Adrenal gland (tissue), 9 donors: ENCODE measurements at regions not wholly inside any gene's neighbourhood (a gene's known extent, or its start where the extent isn't known, plus 50 kb on each side); places are given as distances from the start of the nearest gene placed in this dataset.

Experiments used
- DNase-seq, 7 donors: peaks; one replicate each; pipeline ENCODE4 v3.0.0-alpha.2; 2019 to 2020
- H3K27ac ChIP-seq, 5 donors: fragments of 200-600 bp; sonication (generic) in 4 of 5; 1 replicate in 3 of 5; 2 replicates in 2 of 5; pipeline versions ENCODE4 v1.5.1 to v1.8.0; 2016 to 2020; ENCODE audit warnings: mild to moderate bottlenecking in 1 of 5
- H3K27me3 ChIP-seq: fragments of 200-600 bp; 2 replicates; pipeline ENCODE4 v1.8.0; 2021
- H3K36me3 ChIP-seq, 2 donors: fragments of 200-600 bp; replicated peaks in 1 of 2; 1 replicate in 1 of 2; 2 replicates in 1 of 2; pipeline versions ENCODE4 v1.5.1 to v1.8.0; 2018 to 2022
- H3K4me1 ChIP-seq, 2 donors: fragments of 200-600 bp; replicated peaks in 1 of 2; 1 replicate in 1 of 2; 2 replicates in 1 of 2; pipeline versions ENCODE4 v1.5.1 to v1.8.0; 2018 to 2021
- H3K4me3 ChIP-seq, 4 donors: fragments of 200-600 bp; sonication (generic) in 3 of 4; one replicate each; pipeline ENCODE4 v1.5.1; 2016 to 2018
- H3K9me3 ChIP-seq, 3 donors: fragments of 200-600 bp; sonication (generic) in 1 of 3; replicated peaks in 1 of 3; 1 replicate in 2 of 3; 2 replicates in 1 of 3; pipeline versions ENCODE4 v1.5.1 to v1.8.0; 2016 to 2021
- POLR2A ChIP-seq, 2 donors: fragments of 450-650 bp; IDR thresholded peaks; one replicate each; pipeline ENCODE4 v1.6.1; 2017; ENCODE audit warnings: antibody characterized with exemption in 2 of 2, mild to moderate bottlenecking in 2 of 2, moderate library complexity in 1 of 2
- WGBS, 4 donors: extraction: QIAGEN DNeasy Blood & Tissue Kit in 2 of 4; methylation state at CpG; one replicate each; pipeline versions ENCODE4 v1.1.5 to v1.1.7; 2013 to 2017; 5-methylcytosine and 5-hydroxymethylcytosine counted together
- intact Hi-C, 2 donors: fragments of 100-400 bp; cut with DNase I; formaldehyde crosslinking; loops; one replicate each; pipeline versions ENCODE4 v1.14.1 to v1.15.0; 2022 to 2023
- TF ChIP-seq, protein P1 (sequence below), 6 experiments: fragments of 450-650 bp in 4 of 6; fragments of 200-600 bp in 2 of 6; sonication (generic) in 1 of 6; IDR thresholded peaks; 1 replicate in 5 of 6; 2 replicates in 1 of 6; pipeline versions ENCODE4 v1.5.1 to v1.8.0; 2016 to 2021; ENCODE audit warnings: antibody characterized with exemption in 6 of 6, mild to moderate bottlenecking in 2 of 6, moderate library complexity in 1 of 6
- donor health status: healthy with polysubstance abuse.
- donor health status: Bipolar disorder and iron deficiency.
- donor health status: DM: yes; HTN: yes; CAD: no.
- donor health status: DM: no; HTN: no; CAD: no.
- donor health status: DM: no; HTN: no; CAD: no.

DNA sequence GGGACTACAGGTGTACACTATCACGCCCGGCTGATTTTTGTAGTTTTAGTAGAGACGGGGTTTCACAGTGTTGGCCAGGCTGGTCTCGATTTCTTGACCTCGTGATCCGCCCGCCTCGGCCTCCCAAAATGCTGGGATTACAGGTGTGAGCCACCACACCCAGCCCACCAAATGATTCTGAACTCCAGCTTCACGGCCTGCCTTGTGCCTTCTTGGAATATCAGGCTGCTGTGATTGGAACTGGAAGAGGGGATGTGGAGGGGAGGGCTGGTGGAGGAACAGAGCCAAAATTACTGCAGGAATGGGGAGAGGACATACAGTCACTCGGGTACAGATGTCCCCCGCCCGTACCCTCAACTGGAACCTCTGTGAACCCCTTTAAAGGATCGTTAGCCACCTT is 268.4 kb downstream of the ACTR3B start:
- no peak for DNase-seq
- H3K9me3 ChIP-seq: no peaks in the 10 kb centered on the region
- no peak overlapping the region for H3K27ac ChIP-seq
- H3K36me3 ChIP-seq: no peaks in the 10 kb centered on the region
- intact Hi-C loops: no loop called here
- TF ChIP-seq, protein P1, sequence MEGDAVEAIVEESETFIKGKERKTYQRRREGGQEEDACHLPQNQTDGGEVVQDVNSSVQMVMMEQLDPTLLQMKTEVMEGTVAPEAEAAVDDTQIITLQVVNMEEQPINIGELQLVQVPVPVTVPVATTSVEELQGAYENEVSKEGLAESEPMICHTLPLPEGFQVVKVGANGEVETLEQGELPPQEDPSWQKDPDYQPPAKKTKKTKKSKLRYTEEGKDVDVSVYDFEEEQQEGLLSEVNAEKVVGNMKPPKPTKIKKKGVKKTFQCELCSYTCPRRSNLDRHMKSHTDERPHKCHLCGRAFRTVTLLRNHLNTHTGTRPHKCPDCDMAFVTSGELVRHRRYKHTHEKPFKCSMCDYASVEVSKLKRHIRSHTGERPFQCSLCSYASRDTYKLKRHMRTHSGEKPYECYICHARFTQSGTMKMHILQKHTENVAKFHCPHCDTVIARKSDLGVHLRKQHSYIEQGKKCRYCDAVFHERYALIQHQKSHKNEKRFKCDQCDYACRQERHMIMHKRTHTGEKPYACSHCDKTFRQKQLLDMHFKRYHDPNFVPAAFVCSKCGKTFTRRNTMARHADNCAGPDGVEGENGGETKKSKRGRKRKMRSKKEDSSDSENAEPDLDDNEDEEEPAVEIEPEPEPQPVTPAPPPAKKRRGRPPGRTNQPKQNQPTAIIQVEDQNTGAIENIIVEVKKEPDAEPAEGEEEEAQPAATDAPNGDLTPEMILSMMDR (IDR thresholded peaks at IDR 0.05): no peak
- TF ChIP-seq POLR2A (IDR thresholded peaks at IDR 0.05): no peak
- H3K4me3 ChIP-seq: no peak overlapping the region
- H3K27me3 ChIP-seq: no peaks in the 10 kb centered on the region
- no peaks in the 10 kb centered on the region for H3K4me1 ChIP-seq
- 85 to 91% (median 90%) methylated on average over 13 of the region's 13 CpGs for WGBS, 4 donors

DNA sequence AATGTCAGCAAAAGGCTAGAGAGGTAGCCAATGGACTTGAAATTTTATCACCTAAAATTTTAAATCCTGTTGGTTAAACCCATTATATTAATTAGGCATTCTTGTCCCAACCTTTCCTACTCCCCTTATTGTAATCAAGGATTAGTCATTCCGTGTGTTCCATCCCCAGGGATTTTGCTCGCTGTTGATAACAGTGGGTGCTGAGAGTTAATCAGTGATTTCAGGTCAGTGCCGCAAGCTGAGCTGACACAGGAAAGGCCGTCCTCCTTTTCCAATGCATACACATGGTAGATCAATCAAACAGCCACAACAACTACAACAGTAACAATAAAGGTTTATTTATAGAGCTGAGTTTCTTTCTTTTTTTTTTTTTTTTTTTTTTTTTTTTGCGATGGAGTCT is 271.4 kb downstream of the ACTR3B start:
- no peak overlapping the region for H3K4me3 ChIP-seq
- H3K4me1 ChIP-seq: no peaks in the 10 kb centered on the region
- H3K27me3 ChIP-seq: no peaks in the 10 kb centered on the region
- no peaks in the 10 kb centered on the region for H3K9me3 ChIP-seq
- no peak for DNase-seq
- H3K27ac ChIP-seq: no peak overlapping the region
- TF ChIP-seq, protein P1 (IDR thresholded peaks at IDR 0.05): no peak
- TF ChIP-seq POLR2A (IDR thresholded peaks at IDR 0.05): no peak
- H3K36me3 ChIP-seq: no peaks in the 10 kb centered on the region
- intact Hi-C loops: no loop called here
- WGBS, 4 donors: 88 to 90% (median 89%) methylated on average over 5 of the region's 5 CpGs

DNA sequence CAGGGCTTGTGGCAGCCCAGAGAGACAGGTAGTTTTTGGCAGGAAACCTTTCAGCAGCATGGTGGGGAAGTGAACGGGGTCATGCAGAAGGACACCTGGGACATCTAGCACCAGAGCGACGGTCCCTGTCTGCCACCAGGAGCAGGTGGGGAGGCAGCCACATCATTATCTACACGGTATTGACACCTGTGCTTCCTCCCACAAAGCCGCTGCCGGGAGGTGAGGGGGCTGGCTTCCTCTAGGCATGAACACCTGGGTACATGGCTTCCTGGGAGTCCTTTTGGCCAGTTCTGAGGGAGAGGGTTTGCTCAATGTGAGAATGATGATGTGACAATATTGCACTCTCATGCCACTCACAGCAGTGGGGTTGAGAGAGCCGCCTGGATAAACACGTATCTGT is 275.2 kb downstream of the ACTR3B start:
- H3K27me3 ChIP-seq: no peaks in the 10 kb centered on the region
- no peak for TF ChIP-seq POLR2A (IDR thresholded peaks at IDR 0.05)
- TF ChIP-seq, protein P1 (IDR thresholded peaks at IDR 0.05): no peak
- H3K4me3 ChIP-seq: no peak overlapping the region
- no peak for DNase-seq
- H3K4me1 ChIP-seq: no peaks in the 10 kb centered on the region
- intact Hi-C loops: no loop called here
- H3K36me3 ChIP-seq: no peaks in the 10 kb centered on the region
- H3K27ac ChIP-seq: no peak overlapping the region
- 68 to 87% (median 76%) methylated on average over 3 to 8 of the region's 8 CpGs for WGBS, 4 donors
- no peaks in the 10 kb centered on the region for H3K9me3 ChIP-seq

DNA sequence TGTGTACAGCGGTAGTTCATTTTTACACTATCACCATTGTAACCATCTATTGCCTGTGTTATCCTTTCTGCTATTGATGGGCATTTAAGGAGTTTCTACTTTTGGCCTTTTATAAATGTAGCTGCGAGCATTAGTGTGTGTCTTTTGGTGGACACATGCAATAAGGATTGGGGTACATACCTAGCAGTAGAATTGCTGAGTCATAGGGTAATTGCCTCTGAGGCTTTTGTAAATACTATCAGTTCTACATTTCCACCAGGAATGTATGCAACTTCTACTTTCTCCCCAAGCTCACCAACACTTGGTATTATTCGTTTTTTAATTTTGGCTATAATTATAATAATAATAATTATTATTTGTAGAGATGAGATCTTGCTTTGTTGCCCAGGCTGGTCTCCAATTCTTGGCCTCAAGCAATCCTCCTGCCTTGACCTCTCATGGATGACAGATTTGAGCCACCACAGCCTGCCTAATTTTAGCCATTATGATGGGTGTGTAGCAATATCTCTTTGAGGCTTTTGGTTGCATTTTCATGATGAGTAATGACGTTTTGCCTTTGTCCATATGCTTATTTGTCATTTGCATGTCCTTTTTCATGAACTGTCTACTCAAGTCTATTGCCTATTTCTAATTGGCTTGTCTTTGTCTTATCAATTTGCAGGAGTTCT is 277.0 kb downstream of the ACTR3B start:
- WGBS, 4 donors: 66 to 73% (median 69%) methylated on average over 4 of the region's 4 CpGs
- no peak overlapping the region for H3K4me3 ChIP-seq
- no peaks in the 10 kb centered on the region for H3K9me3 ChIP-seq
- intact Hi-C loops: no loop called here
- no peaks in the 10 kb centered on the region for H3K27me3 ChIP-seq
- no peak overlapping the region for H3K27ac ChIP-seq
- TF ChIP-seq, protein P1 (IDR thresholded peaks at IDR 0.05): no peak
- no peak for TF ChIP-seq POLR2A (IDR thresholded peaks at IDR 0.05)
- H3K36me3 ChIP-seq: no peaks in the 10 kb centered on the region
- H3K4me1 ChIP-seq: no peaks in the 10 kb centered on the region
- DNase-seq: no peak
